RWPE2 (cell line): ENCODE measurements at regions not wholly inside any gene's neighbourhood (a gene's known extent, or its start where the extent isn't known, plus 50 kb on each side); places are given as distances from the start of the nearest gene placed in this dataset.

Experiments used
- ATAC-seq: fragments of 200-7000 bp; cut with Tn5 transposase; 3 replicates; pipeline ENCODE4 v1.9.1; 2021; ENCODE audit warnings: low read depth
- DNase-seq: peaks from one replicate; pipeline ENCODE4 v3.0.0-alpha.2; 2020; ENCODE audit warnings: low spot score
- H3K27ac ChIP-seq: fragments of 450-650 bp; 2 replicates; pipeline ENCODE4 v1.5.1; 2017; ENCODE audit warnings: mild to moderate bottlenecking; ENCODE audit not compliant: poor library complexity, severe bottlenecking
- H3K27me3 ChIP-seq: fragments of 250-450 bp; sonication (Bioruptor Pico); 2 replicates; pipeline ENCODE4 v1.5.1; 2021; ENCODE audit warnings: mild to moderate bottlenecking, moderate library complexity; ENCODE audit not compliant: insufficient read depth, poor library complexity, severe bottlenecking
- H3K36me3 ChIP-seq: fragments of 250-450 bp; sonication (Bioruptor Pico); 2 replicates; pipeline ENCODE4 v1.5.1; 2020; ENCODE audit warnings: low read depth, mild to moderate bottlenecking, moderate library complexity
- H3K4me1 ChIP-seq: fragments of 250-450 bp; sonication (Bioruptor Pico); 2 replicates; pipeline ENCODE4 v1.5.1; 2021; ENCODE audit warnings: mild to moderate bottlenecking, moderate library complexity; ENCODE audit not compliant: insufficient read depth, poor library complexity, severe bottlenecking
- H3K4me3 ChIP-seq: fragments of 250-450 bp; sonication (Bioruptor Pico); 2 replicates; pipeline ENCODE4 v1.5.1; 2021; ENCODE audit warnings: mild to moderate bottlenecking, moderate library complexity; ENCODE audit not compliant: severe bottlenecking
- H3K9me3 ChIP-seq: fragments of 250-450 bp; sonication (Bioruptor Pico); 2 replicates; pipeline ENCODE4 v1.5.1; 2021; ENCODE audit warnings: mild to moderate bottlenecking, moderate library complexity; ENCODE audit not compliant: severe bottlenecking
- CTCF ChIP-seq: fragments of 450-650 bp; IDR thresholded peaks from one replicate; pipeline ENCODE4 v1.5.1; 2017; ENCODE audit warnings: mild to moderate bottlenecking, moderate library complexity; ENCODE audit not compliant: poor library complexity, severe bottlenecking

GRCh38 chr17:79680318-79680695, 50.4 kb upstream of the ENPP7 start:
- Histone ChIP-seq H3K9me3 (no peaks in the 10 kb centered on the region), H3K4me3 (no peak overlapping the region), H3K27ac (no peak overlapping the region), H3K4me1 (no peaks in the 10 kb centered on the region), H3K36me3 (no peaks in the 10 kb centered on the region), H3K27me3 (peaks cover 63% of the 10 kb centered on the region)
- no peak for TF ChIP-seq CTCF
- ATAC-seq (no peak), DNase-seq (no peak)

- Histone ChIP-seq H3K4me1 (no peaks in the 10 kb centered on the region), H3K27ac (no peak overlapping the region), H3K4me3 (no peak overlapping the region), H3K27me3 (peaks cover 58% of the 10 kb centered on the region), H3K36me3 (no peaks in the 10 kb centered on the region), H3K9me3 (no peaks in the 10 kb centered on the region)
- no peak for TF ChIP-seq CTCF
- no peak for DNase-seq
- no peak for ATAC-seq
Observed at GRCh38 chr17:79679631-79680317, 51.0 kb upstream of the ENPP7 start.

- DNase-seq (no peak), ATAC-seq (no peak)
- peaks cover 49% of the 10 kb centered on the region for H3K27me3 ChIP-seq
- no peak overlapping the region for H3K27ac ChIP-seq
- H3K4me1 ChIP-seq, result no peaks in the 10 kb centered on the region
- no peak for TF ChIP-seq CTCF
- H3K36me3 ChIP-seq, result no peaks in the 10 kb centered on the region
- peaks cover 3% of the 10 kb centered on the region for H3K9me3 ChIP-seq
- H3K4me3 ChIP-seq, result no peak overlapping the region
Observed at GRCh38 chr17:79678736-79679255, 51.9 kb upstream of the ENPP7 start.

GRCh38 chr17:79678091-79678735, 52.5 kb upstream of the ENPP7 start:
- ATAC-seq (no peak), DNase-seq (no peak)
- Histone ChIP-seq H3K27ac (no peak overlapping the region), H3K27me3 (peaks cover 43% of the 10 kb centered on the region), H3K36me3 (no peaks in the 10 kb centered on the region), H3K9me3 (peaks cover 5% of the 10 kb centered on the region), H3K4me1 (no peaks in the 10 kb centered on the region), H3K4me3 (no peak overlapping the region)
- no peak for TF ChIP-seq CTCF

- no peak overlapping the region for H3K27ac ChIP-seq
- ATAC-seq (no peak), DNase-seq (no peak)
- peaks cover 6% of the 10 kb centered on the region for H3K9me3 ChIP-seq
- H3K4me3 ChIP-seq, result no peak overlapping the region
- H3K4me1 ChIP-seq, result no peaks in the 10 kb centered on the region
- TF ChIP-seq CTCF, result no peak
- H3K27me3 ChIP-seq, result peaks cover 42% of the 10 kb centered on the region
- no peaks in the 10 kb centered on the region for H3K36me3 ChIP-seq
Observed at GRCh38 chr17:79677646-79678045, 53.1 kb upstream of the ENPP7 start.
